AG10803 (cell line): ENCODE measurements at regions not wholly inside any gene's neighbourhood (a gene's known extent, or its start where the extent isn't known, plus 50 kb on each side); places are given as distances from the start of the nearest gene placed in this dataset.
A peak's percentile ranks its signal among the peaks of the same experiment; 100 is the strongest.

Source experiments
- DNase-seq: peaks from one replicate; pipeline ENCODE4 v3.0.0; 2010; ENCODE audit warnings: low read depth
- H3K4me3 ChIP-seq: 2 replicates; pipeline ENCODE4 v1.5.1; 2011; ENCODE audit warnings: mild to moderate bottlenecking, low read length, control low read depth
- CTCF ChIP-seq: conservative IDR thresholded peaks from 2 replicates; pipeline ENCODE4 v1.5.1; 2011; ENCODE audit warnings: mild to moderate bottlenecking, low read length, control low read depth, inconsistent platforms

- DNase-seq: no peak
- H3K4me3 ChIP-seq: no peak overlapping the region
- TF ChIP-seq CTCF: no peak
Measured at GRCh38 chr5:67673618-67674017, 477.0 kb upstream of the CD180 start.

- no peak for DNase-seq
- H3K4me3 ChIP-seq: no peak overlapping the region
- TF ChIP-seq CTCF: no peak
Measured at GRCh38 chr5:67673180-67673579, 476.6 kb upstream of the CD180 start.

GRCh38 chr5:67672636-67673035, 476.0 kb upstream of the CD180 start:
- H3K4me3 ChIP-seq: no peak overlapping the region
- DNase-seq: peak; percentile 30
- TF ChIP-seq CTCF: no peak

- TF ChIP-seq CTCF: no peak
- DNase-seq: no peak
- no peak overlapping the region for H3K4me3 ChIP-seq
Measured at GRCh38 chr5:67669916-67670315, 473.3 kb upstream of the CD180 start.

GRCh38 chr5:67660149-67660548, 463.6 kb upstream of the CD180 start:
- no peak for TF ChIP-seq CTCF
- no peak for DNase-seq
- H3K4me3 ChIP-seq: no peak overlapping the region

GRCh38 chr5:67659288-67659687, 462.7 kb upstream of the CD180 start:
- no peak overlapping the region for H3K4me3 ChIP-seq
- no peak for TF ChIP-seq CTCF
- no peak for DNase-seq

- no peak for TF ChIP-seq CTCF
- no peak overlapping the region for H3K4me3 ChIP-seq
- no peak for DNase-seq
Measured at GRCh38 chr5:67657055-67657454, 460.5 kb upstream of the CD180 start.
